Adrenal gland (tissue), 5 donors: ENCODE measurements at regions not wholly inside any gene's neighbourhood (a gene's known extent, or its start where the extent isn't known, plus 50 kb on each side); places are given as distances from the start of the nearest gene placed in this dataset.

Experiments used
- CTCF ChIP-seq, 6 experiments: fragments of 450-650 bp in 4 of 6; fragments of 200-600 bp in 2 of 6; sonication (generic) in 1 of 6; IDR thresholded peaks; 1 replicate in 5 of 6; 2 replicates in 1 of 6; pipeline versions ENCODE4 v1.5.1 to v1.8.0; 2016 to 2021; ENCODE audit warnings: antibody characterized with exemption in 6 of 6, mild to moderate bottlenecking in 2 of 6, moderate library complexity in 1 of 6
- POLR2A ChIP-seq, 2 donors: fragments of 450-650 bp; IDR thresholded peaks; one replicate each; pipeline ENCODE4 v1.6.1; 2017; ENCODE audit warnings: antibody characterized with exemption in 2 of 2, mild to moderate bottlenecking in 2 of 2, moderate library complexity in 1 of 2
- donor health status: DM: no; HTN: no; CAD: no.

- TF ChIP-seq CTCF (IDR thresholded peaks at IDR 0.05) (no peak), POLR2A (IDR thresholded peaks at IDR 0.05) (no peak)
Observed at GRCh38 chr5:124124711-124125229, 612.8 kb downstream of the CSNK1G3 start.
